ENCODE measurements at regions not wholly inside any gene's neighbourhood (a gene's known extent, or its start where the extent isn't known, plus 50 kb on each side); places are given as distances from the start of the nearest gene placed in this dataset.

GRCh38 chr4:122305853-122306252 is 73.0 kb upstream of the ADAD1 start:
- TF ChIP-seq CTCF (IDR thresholded peaks at IDR 0.05; ENCODE audit: extremely low read depth in 1 of 2, insufficient read depth in 1 of 2, low read depth in 1 of 2, low read length in 2 of 2) (no peak), MAX (IDR thresholded peaks at IDR 0.05; ENCODE audit: insufficient read depth, insufficient read length) (no peak), EZH2 (IDR thresholded peaks at IDR 0.05; ENCODE audit: borderline replicate concordance, low read depth, low read length, severe bottlenecking) (no peak), POLR2AphosphoS5 (IDR thresholded peaks at IDR 0.05; ENCODE audit: insufficient read depth, low read depth, low read length) (no peak), POLR2A (IDR thresholded peaks at IDR 0.05; ENCODE audit: low read depth, low read length) (no peak)
